Right kidney (tissue), 1 donor: ENCODE measurements at regions not wholly inside any gene's neighbourhood (a gene's known extent, or its start where the extent isn't known, plus 50 kb on each side); places are given as distances from the start of the nearest gene placed in this dataset.

Source experiments
- DNase-seq: peaks from one replicate; pipeline ENCODE4 v3.0.0-alpha.2; 2016

DNA sequence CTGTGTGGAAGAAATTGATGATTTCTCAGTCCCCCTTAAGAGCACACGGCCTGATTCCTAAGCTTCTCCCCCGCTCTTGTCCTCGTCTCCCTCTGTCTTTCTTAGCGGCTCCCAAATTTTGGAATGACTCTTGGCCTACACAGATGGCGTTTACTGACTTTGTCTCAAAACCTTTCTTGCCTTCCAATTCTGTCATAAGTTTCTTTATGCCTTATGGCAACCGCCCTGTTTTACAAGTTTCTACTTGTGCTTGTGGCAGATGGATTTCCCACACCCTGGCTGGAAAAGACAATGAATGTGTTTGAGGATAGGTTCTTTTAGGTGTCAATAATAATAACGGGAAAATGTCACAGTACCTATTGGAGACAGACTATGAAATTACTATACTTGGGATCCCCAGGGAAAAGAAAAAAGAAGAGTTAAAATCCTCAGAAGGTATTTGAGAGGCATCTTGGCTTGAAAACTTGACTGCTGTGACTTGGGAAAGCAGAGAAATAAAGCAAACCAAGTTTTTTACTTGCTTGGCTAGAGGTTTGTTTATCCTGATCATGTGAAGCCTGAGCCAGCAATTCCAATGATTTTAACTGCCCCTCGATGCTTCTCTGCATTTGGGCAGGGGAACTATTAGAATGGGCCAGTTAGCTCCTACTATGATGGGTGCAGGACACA, 276.4 kb downstream of the HRH4 start:
- DNase-seq, result no peak

DNA sequence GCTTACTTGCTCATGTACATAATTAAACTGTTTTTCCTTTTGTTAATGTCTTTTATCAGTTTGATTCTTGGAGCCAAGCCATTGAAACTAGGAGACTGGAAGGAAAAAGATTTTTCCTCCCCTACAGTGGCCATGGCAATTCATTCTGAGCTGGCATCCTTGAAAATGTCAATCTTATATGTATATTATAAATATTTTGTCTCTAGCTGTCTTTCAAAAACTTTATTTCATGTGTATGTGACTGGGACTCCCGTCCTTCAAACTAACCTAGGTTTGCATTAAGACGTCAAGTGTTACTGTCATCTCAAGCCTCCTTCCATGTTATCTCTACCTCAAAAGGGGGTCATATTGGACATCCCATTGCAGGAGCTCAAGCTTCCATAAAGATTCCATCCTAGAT, 280.4 kb downstream of the HRH4 start:
- no peak for DNase-seq

DNA sequence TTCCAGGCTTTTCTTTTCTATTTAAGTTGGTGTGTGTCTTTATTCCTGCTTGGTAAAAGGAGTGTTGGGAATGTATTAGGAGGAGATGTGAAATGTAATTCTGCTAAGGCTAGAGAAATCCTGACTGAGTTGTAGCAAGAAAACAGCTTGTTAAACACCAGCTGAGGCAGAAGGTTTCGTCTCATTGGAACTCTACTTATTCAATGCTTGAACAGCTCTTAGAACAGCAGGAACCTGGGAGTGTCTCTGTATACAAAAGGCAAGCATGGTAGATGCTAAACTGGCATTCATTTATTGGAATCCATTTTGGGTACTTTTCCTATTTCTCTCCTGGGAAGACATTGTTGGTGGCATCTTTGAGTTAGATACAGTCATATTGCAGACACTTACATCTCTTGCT, 280.9 kb downstream of the HRH4 start:
- no peak for DNase-seq

DNA sequence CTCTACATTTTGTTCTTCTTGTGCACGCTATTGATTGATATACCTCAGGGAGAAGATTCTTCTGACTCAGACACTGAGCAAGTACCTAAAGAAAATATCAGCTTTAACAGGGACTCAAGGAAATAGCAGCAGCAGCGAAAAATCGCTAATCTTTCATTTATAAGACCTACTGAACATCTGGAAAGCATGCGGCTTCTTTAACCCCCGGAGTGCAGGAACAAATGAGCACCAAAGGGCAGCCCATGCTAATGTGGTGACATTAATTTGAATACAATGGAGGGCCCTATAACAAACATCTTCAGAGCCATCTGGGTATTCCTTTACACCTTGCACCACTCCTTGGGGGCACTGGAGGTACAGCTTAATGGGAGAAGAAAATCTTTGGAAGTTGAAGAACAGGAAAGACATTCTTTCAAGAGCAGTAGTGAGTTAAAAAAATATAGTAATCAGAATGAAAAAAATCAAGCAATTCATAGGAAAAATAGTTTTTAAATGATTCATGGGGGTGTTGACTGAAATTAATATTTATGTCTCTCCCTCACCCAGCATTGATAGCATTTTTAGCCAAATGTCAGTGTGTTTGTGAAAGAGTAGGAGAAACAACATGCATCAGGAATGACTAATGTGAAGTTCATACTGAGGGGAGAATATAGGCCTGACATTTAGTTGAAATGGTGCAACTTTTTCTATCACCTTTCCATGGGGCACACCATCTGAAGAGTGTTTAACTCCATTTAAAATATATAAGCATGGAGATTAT, 281.7 kb downstream of the HRH4 start:
- DNase-seq, result no peak

DNA sequence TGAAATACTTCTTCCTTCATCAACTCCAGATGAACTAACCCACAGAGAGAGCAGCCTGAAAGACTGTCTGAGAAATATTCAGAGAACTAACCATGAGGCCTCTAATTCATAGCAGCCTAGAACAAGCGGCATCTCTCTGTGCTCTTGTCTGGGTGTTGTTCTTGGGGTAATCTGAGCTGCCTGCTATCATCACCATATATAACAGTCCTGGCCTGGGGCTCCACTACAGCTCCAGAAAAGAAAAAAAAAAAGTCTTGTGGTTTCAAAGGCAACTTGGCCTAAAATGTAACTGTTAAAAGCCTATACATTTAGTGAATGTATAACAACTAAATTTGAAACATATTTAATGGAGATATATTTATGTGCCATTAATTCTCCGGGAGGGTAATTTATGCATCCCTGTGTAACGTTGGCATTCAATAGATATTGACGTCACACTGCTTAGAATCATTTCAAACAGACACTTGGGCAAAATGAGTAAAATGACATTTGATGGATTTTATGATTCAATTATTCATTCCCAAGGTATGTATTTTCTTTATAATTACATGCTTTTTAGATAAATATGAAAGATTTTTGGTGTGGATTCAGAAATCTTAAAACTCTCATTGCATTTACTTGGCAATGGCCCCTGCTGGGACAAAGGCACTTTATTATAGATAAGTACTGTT, 294.3 kb downstream of the HRH4 start:
- no peak for DNase-seq

DNA sequence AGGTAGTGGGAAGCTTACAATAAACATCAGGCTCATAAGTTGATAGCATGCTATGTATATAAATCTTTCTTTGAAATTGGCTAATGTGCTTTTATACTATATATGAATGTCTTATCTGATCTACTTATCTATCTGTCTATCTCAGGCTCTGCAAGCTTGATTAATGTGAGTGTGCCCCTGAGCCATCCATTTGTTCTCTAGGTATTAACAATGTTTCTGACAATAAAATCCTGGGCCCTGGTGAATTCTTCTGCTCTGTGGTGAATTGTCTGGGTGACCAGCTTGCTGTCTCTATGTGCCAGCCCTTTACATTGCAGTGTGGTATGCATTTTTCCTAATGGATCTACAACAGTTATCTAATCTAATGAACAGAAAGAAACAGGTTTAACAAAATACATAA, 295.9 kb downstream of the HRH4 start:
- no peak for DNase-seq

DNA sequence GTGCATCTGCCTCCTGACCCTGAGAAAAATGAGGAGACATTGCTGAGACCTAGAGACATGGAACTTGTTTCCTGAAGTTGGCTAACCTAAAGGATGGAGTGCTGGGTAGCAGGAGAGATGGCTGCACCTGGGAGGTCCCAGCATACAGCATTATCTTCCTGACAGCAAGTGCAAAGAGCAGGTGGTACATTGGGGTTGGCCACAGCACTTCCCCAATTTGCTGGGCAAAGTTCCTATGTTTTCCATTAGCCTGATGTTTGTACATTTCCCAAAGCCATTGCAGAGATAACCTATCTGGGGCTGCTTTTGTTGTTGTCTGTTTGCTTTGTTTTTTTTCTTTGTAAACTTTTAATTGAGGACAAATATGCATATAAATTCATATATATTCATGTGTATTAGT, 296.7 kb downstream of the HRH4 start:
- no peak for DNase-seq

DNA sequence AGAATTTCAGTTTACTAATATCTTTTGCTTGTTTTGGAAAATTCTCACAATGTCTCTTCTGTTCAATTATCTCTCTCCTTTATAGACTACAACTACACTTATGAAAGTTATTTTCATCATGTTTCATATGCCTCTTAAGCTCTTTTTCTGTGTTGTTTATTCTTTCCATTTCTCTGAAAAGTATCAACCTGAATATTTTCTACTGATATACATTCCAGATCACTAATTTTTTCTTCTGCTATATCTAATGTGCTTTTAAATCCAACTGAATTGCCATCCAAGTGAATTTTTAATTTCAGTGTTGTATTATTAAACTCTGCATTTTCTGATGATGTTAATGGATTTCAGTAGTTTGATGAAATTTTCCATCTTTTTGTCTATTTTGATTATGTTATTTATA, 301.3 kb downstream of the HRH4 start:
- no peak for DNase-seq

DNA sequence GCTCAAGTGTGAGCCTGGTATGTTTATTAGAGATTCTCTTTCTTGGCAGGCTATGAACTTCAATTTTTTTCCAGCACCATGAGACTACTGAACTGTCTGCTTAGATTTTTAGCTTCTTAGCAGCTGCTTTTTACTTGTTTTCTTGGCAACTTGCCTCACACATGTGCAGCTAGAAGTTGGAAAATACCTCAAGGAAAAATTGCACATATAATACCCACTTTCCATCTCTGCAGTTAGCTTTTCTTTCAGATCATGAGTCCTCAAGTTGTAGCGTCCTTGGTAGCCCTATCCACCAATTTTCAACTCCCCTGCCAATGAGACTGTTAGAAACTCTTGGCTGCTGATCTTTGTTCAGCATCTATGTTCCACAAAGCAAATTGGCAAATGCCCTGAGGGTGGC, 302.1 kb downstream of the HRH4 start:
- DNase-seq, result no peak

DNA sequence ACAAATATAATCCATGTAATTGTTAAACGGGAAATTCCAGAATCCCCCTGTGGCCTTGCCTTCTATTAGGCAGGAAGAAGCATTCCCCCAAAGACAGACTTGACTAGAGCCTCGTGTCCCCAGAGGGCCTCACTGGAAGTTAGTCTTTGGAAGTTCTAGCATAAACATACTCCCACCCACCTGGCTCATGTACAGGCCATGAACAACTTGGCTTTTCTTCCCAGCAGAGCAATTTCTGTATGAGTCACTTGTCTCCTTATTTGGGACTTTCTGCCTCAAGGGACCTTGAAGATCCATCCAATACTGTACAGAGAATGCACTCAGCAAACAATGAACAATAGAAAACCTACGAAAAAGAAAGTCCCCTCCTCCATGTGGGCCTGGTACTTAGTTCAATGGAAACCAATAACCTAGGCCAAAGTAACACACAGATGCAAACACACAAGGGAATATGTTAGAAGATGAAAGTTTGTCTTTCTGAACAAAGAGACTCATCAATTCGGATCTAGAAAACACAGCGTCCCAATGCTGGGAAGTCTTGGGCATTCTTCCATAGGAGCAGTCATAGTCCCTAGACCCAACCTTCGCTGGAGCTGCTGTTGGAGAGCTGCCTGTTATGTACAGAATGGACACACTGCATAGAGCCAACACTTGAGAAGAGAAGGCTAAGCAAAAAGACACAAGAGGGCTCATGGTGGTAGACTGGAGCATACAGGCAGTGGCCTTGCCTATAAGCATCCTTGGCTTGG, 303.5 kb downstream of the HRH4 start:
- DNase-seq, result no peak

DNA sequence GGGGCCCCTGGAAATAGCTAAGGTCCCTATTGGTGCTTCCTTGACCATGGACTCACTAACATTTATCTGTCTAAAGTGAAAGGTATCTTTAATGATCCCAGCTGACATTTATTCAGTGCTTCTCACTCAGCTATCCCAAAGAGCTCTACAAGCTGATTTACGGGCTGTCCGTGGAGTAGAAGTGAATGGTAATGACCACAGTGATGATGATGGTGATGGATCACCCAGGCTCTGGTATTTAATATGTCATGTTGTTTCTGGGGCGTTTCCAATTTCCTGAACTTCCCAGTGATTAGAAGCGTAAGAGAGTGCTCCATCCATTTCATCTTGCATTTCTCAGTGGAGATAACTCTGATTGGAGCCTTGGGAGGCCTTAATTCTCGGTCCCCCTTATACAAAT, 304.3 kb downstream of the HRH4 start:
- no peak for DNase-seq

DNA sequence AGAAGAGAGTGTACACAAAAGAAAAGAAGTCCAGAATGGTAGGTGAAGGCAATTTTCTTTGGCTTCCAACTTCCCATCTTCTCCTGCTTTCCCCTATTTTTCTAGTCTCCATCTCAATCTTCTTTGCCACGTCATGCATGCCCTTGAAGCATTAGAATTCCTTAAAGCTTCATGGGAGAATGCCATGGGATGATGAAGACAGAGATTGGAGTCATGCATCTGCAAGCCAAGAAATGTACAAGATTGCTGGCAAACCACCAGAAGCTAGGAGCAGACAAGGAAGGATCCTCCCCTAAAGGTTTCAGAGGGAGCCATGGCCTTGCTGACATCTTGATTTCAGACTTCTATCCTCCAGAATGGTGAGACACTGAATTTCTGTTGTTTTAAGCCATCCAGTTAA, 305.9 kb downstream of the HRH4 start:
- no peak for DNase-seq

DNA sequence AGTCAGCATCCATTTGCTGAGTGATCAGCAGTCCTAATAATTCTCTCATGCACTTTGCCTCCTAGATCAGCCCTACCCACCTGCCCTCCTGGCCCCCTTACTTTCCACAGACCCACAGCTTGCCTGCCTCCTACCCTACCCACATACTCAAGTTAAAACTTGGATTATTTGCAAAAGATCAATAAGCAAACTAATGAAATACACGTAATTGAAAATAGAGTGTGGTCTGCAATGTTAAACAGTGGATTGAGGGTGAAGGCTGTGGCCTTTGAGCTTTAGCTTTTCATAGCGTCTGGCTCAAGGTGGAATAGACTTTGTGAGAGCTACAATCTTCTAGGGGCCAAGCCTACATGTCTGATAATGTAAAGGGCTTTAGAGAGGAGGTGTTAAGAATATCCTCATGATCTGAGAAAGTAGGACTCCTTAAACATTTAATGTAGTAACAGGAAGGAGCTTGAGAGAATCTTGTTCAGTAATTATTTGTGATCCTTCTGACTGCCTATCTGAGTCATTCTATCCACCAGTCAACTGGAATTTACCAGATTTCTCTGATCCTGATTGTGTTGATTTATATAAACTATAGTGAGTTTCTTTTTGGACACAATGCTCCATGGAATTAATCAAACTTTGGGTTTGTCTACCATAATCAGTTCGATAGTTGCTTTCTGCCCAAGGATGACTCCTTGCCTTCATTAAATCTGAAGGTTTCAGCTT, 310.0 kb downstream of the HRH4 start:
- DNase-seq, result no peak

DNA sequence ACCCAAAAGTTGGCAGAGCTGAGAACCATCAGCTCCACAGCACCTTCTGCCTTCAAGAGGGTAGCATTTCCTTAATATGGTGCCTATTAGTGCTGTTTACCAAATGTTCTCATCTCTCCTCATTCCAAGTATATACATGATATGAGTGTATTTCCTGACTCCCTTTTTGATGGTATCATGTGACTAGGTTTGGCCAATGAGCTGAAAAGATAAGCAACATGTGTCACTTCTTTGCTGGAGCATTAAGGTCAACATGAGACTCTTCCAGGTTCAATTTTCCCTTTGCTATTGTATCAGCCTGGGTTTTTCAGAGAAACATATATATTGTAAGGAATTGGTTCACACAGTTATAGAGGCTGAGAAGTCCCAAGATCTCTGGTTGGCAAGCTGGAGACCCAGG, 310.9 kb downstream of the HRH4 start:
- DNase-seq, result no peak

DNA sequence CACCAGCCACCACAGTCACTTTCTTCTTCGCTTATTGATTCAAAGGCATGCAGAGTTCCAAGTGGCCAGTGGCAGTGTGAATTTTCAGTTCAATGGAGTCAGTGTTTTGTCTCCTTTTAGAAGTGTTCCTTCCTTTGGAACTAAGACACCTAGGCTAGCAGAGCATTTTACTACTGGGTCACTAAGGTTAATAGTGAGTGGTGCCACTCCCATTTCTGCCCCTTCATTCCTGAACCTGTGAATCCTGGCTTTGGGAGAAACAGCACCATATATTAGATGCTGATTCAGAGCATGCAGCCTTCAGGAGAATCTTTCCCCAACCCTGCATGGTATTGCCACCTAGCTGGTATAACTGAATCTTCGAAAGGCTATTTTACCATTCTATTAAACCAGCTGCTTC, 312.7 kb downstream of the HRH4 start:
- DNase-seq, result no peak

DNA sequence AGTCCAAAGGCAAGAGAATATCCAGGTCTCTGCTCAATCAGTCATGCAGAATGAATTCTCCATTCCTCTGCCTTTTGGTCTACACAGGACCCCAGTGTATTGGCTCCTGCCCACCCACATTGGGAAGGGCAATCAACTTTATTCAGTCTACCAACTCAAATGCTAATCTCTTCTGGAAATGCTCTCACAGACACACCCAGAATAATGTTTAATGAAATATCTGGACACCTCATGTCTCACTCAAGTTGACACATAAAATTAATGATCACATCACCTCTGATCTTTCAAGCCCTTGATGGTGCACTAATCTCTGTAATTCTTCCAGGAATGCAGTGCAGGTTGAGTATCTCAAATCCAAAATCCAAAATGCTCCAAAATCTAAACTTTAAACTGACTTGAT, 315.6 kb downstream of the HRH4 start:
- no peak for DNase-seq

DNA sequence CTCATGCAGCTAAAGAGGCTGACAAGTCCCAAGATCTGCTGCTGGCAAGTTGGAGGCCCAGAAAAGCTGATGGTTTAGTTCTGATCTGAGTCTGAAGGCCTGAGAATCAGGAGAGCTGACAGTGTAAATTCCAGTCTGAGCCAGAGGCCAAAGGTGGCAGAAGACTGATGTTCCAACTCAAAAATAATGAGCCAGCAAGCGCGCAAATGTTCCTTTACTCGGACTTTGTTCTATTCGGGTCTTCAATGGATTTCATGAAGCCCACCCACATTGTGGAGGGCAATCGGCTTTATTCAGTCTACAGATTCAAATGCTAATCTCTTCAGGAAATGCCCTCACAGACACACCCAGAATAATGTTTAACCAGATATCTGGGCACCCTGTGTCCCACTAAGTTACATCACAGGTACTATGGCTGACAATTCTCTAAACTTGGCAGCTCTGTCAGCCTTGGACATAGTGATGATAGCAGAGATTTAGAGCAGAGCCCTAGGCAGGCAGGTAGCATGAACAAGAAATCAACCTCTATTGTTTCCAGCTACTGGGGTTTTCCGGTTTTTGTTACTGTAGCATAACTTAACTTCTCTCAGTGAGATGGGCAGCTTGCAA, 318.5 kb downstream of the HRH4 start:
- no peak for DNase-seq

DNA sequence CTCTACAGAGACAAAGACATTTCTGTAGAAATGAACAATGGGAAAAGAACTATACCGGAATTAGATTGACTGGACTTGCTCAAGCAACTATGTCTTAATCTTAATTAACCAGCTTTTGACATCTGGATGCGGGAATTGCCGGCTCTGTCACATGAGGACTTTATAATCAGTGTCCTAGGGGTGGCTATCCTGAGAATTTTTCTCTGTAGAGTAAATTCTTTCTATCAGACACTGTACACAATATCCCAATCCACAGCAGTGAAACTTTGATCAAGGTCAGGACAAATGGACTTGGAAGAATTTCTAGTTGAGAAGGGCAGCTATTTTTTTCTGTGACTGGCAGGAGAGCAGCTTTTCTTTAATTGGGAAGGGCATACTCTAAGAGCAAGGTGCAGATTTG, 322.1 kb downstream of the HRH4 start:
- DNase-seq, result no peak

DNA sequence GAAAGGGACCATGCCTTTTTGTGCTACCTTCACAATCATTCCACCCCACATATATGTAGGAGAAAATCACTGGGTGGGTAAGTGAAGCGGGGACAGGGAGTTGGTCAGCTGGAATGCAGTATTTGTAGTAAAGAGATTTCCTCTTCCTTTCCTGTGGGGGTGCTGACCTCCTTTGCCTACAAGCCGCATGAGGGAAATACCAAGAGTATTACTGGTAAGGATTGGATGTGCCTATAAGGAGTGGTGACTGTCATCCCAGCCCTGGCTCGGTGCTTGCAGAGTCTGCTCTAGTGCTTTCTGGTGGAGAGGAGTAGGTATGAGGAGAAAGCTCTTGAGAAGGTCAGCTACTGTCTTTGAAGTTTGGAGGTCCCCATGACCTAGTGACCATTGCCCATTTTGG, 324.6 kb downstream of the HRH4 start:
- DNase-seq, result no peak

DNA sequence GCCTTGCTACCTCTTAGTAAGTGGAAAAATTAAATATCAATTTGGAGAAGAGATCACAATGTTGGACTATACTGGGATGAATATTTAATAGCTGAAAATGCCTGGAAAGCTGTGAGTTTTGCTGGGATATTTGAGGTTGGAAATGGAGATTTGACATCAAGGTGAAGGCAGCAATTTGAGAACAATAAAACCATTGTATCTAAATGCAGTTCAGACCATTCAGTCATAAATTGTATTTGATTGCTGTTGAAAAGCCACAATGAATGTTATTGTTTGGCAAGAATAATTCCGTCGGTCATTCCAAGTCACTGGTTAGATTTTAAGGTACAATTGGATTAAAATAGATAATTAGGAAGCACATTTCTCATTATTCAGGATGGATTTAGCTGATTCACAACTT, 325.6 kb downstream of the HRH4 start:
- DNase-seq, result no peak

DNA sequence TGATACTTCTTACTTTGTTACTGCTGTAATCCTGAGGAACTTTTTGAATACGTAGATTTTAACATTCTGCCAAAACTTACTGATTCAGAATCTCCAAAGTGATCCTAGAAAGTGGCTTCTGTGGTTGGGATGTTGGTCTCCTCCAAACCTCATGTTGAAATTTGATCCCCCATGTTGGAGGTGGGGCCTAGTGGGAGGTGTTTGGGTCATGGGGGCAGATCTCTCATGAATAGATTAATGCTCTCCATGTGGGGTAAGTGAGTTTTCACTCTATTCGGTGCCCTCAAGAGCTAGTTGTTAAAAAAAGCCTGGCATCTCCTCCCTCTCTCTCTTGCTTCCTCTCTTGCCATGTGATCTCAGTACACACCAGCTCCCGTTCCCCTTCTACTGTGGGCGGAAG, 329.9 kb downstream of the HRH4 start:
- no peak for DNase-seq
